ENCODE measurements at regions not wholly inside any gene's neighbourhood (a gene's known extent, or its start where the extent isn't known, plus 50 kb on each side); places are given as distances from the start of the nearest gene placed in this dataset.

GRCh38 chr5:102700916-102701315, 54.2 kb upstream of the PAM start:
- no peaks in the 10 kb centered on the region for H3K27me3 ChIP-seq (replicated peaks; ENCODE audit: insufficient read depth, low read length)
- H3K4me3 ChIP-seq (ENCODE audit: low read length) = no peak overlapping the region
- no peaks in the 10 kb centered on the region for H4K20me1 ChIP-seq (ENCODE audit: insufficient read depth, low read length)
- no peaks in the 10 kb centered on the region for H3K9me2 ChIP-seq (replicated peaks; ENCODE audit: insufficient read depth, low read length)
- no peak for DNase-seq
- H3F3A ChIP-seq (ENCODE audit: insufficient read depth, low read length) = no peaks in the 10 kb centered on the region
- H2AFZ ChIP-seq (ENCODE audit: low read length) = no peak overlapping the region
- H3K9me3 ChIP-seq (replicated peaks; ENCODE audit: insufficient read depth, low read length) = no peaks in the 10 kb centered on the region
- H3K4me2 ChIP-seq (ENCODE audit: low read depth, low read length) = no peak overlapping the region
- H3K4me1 ChIP-seq (ENCODE audit: low read length) = no peaks in the 10 kb centered on the region
- H3K9ac ChIP-seq (ENCODE audit: low read length) = no peak overlapping the region
- TF ChIP-seq EZH2phosphoT487 (IDR thresholded peaks at IDR 0.05; ENCODE audit: low read length) = no peak
- no peak for TF ChIP-seq EZH2 (optimal IDR thresholded peaks at IDR 0.05; ENCODE audit: low read depth, low read length)
- TF ChIP-seq CTCF (IDR thresholded peaks at IDR 0.05; ENCODE audit: low read length) = no peak
- H3K36me3 ChIP-seq (replicated peaks; ENCODE audit: insufficient read depth, low read length) = no peaks in the 10 kb centered on the region
- no peak overlapping the region for H3K27ac ChIP-seq (ENCODE audit: low read length)
- no peaks in the 10 kb centered on the region for H3K79me2 ChIP-seq (ENCODE audit: low read length)

- H3K4me1 ChIP-seq (ENCODE audit: low read length) = no peaks in the 10 kb centered on the region
- H3F3A ChIP-seq (ENCODE audit: insufficient read depth, low read length) = no peaks in the 10 kb centered on the region
- no peak overlapping the region for H3K27ac ChIP-seq (ENCODE audit: low read length)
- H4K20me1 ChIP-seq (ENCODE audit: insufficient read depth, low read length) = no peaks in the 10 kb centered on the region
- H3K4me2 ChIP-seq (ENCODE audit: low read depth, low read length) = no peak overlapping the region
- no peak overlapping the region for H2AFZ ChIP-seq (ENCODE audit: low read length)
- H3K9me3 ChIP-seq (replicated peaks; ENCODE audit: insufficient read depth, low read length) = no peaks in the 10 kb centered on the region
- H3K79me2 ChIP-seq (ENCODE audit: low read length) = no peaks in the 10 kb centered on the region
- no peak overlapping the region for H3K4me3 ChIP-seq (ENCODE audit: low read length)
- no peak for DNase-seq
- no peaks in the 10 kb centered on the region for H3K9me2 ChIP-seq (replicated peaks; ENCODE audit: insufficient read depth, low read length)
- no peaks in the 10 kb centered on the region for H3K36me3 ChIP-seq (replicated peaks; ENCODE audit: insufficient read depth, low read length)
- H3K9ac ChIP-seq (ENCODE audit: low read length) = no peak overlapping the region
- no peaks in the 10 kb centered on the region for H3K27me3 ChIP-seq (replicated peaks; ENCODE audit: insufficient read depth, low read length)
- TF ChIP-seq CTCF (IDR thresholded peaks at IDR 0.05; ENCODE audit: low read length) = no peak
Observed at GRCh38 chr5:102701748-102702147, 53.4 kb upstream of the PAM start.

Measured in MM.1S (cell line).